Activated CD8-positive, alpha-beta memory T cell treated with anti-CD3 and anti-CD28 coated beads for 1 hour (primary cell): ENCODE measurements at regions not wholly inside any gene's neighbourhood (a gene's known extent, or its start where the extent isn't known, plus 50 kb on each side); places are given as distances from the start of the nearest gene placed in this dataset.

ENCODE experiments used
- DNase-seq, 2 donors: peaks; one replicate each; pipeline ENCODE4 v3.0.0-alpha.2; 2020; ENCODE audit warnings: low read depth in 1 of 2; ENCODE audit errors: extremely low read depth in 1 of 2

GRCh38 chr1:201609661-201610318, 70.9 kb downstream of the NAV1 start:
- DNase-seq, result no peak

- no peak for DNase-seq
Measured at GRCh38 chr1:201610858-201611257, 71.9 kb downstream of the NAV1 start.

- DNase-seq, result no peak
Measured at GRCh38 chr1:201612645-201613044, 73.7 kb downstream of the NAV1 start.

GRCh38 chr1:201614262-201615015, 75.5 kb downstream of the NAV1 start:
- no peak for DNase-seq

GRCh38 chr1:201617157-201617556, 78.2 kb downstream of the NAV1 start:
- DNase-seq, result no peak

- DNase-seq, result no peak
Measured at GRCh38 chr1:201618389-201618788, 79.5 kb downstream of the NAV1 start.

GRCh38 chr1:201618905-201619304, 80.0 kb downstream of the NAV1 start:
- no peak for DNase-seq

GRCh38 chr1:201619513-201619912, 80.6 kb downstream of the NAV1 start:
- no peak for DNase-seq

- DNase-seq, result no peak
Measured at GRCh38 chr1:201622353-201622752, 83.4 kb downstream of the NAV1 start.

- no peak for DNase-seq
Measured at GRCh38 chr1:201622824-201623223, 83.9 kb downstream of the NAV1 start.

GRCh38 chr1:201624741-201625225, 85.9 kb downstream of the NAV1 start:
- no peak for DNase-seq

- DNase-seq, result no peak
Measured at GRCh38 chr1:201625226-201625761, 86.4 kb downstream of the NAV1 start.

- DNase-seq, result no peak
Measured at GRCh38 chr1:201625851-201626251, 86.9 kb downstream of the NAV1 start.

- no peak for DNase-seq
Measured at GRCh38 chr1:201626629-201627275, 87.8 kb downstream of the NAV1 start.

- DNase-seq, result no peak
Measured at GRCh38 chr1:201628490-201628889, 89.6 kb downstream of the NAV1 start.

GRCh38 chr1:201630582-201630981, 91.7 kb downstream of the NAV1 start:
- no peak for DNase-seq

GRCh38 chr1:201631037-201631436, 92.1 kb downstream of the NAV1 start:
- DNase-seq, result no peak

- no peak for DNase-seq
Measured at GRCh38 chr1:201632364-201632952, 93.5 kb downstream of the NAV1 start.

- no peak for DNase-seq
Measured at GRCh38 chr1:201633297-201633696, 94.4 kb downstream of the NAV1 start.

- DNase-seq, result no peak
Measured at GRCh38 chr1:201633811-201634210, 94.9 kb downstream of the NAV1 start.

GRCh38 chr1:201634261-201634660, 95.3 kb downstream of the NAV1 start:
- DNase-seq, result no peak
